ENCODE measurements at regions not wholly inside any gene's neighbourhood (a gene's known extent, or its start where the extent isn't known, plus 50 kb on each side); places are given as distances from the start of the nearest gene placed in this dataset.
"Not testable (repeated sequence)": the region's sequence is repeated elsewhere in the genome, so short reads cannot be mapped to it uniquely, and the experiment has no call there.

DNA sequence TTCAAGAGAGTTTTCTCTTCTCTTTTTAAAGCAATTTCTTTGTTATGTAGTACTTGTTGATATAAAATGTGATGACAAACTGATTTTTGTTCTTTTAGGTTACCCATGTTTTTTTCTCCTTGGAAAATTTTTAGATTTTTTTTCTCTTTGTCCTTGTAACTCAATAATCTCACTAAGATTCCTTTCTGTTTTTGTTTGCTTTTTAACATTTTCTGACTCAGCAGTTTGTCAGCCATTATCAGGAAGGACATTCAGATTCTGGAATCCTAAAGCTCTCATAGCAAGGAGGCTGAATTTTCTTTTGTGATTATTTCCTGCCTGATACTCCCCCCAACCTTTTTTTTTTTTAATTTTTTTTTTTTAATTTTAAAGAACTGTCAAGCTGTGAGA lies 75.2 kb upstream of the CITED2 start:
- DNase-seq (ENCODE audit: low read depth), result no peak
- no peak for TF ChIP-seq CTCF (IDR thresholded peaks at IDR 0.05; ENCODE audit: control insufficient read depth, extremely low read depth, insufficient read depth)
- no peak overlapping the region for H3K4me3 ChIP-seq (ENCODE audit: low read depth, low read length)

DNA sequence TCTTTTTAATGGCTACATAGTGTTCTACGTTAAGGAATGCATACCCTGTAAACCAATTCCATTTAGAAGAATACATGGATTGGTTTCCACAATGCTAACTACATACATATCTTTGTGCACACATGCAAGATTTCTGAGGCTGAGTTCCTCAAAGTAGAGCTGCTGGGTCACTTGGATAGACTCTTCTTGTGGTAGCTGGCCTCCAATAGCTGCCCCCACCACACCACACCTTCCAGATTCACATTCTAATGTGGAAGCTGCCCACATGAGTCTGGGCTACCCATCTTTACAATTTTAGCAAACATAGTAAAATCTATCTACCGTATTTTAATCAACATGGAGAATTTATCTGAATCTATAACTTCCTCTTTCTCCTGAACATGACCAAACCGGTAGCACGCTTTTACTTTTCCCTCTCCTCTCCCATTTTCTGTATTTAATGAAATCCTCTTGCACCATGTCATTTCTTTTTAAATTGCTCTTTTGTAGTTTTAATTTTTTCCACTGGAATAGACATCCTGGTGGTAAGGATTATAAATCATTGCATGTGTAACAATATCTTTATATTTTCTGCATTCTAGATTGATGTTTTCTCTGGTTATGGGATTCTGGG lies 74.7 kb upstream of the CITED2 start:
- TF ChIP-seq CTCF (IDR thresholded peaks at IDR 0.05; ENCODE audit: control insufficient read depth, extremely low read depth, insufficient read depth), result no peak
- DNase-seq (ENCODE audit: low read depth), result no peak
- H3K4me3 ChIP-seq (ENCODE audit: low read depth, low read length), result no peak overlapping the region

DNA sequence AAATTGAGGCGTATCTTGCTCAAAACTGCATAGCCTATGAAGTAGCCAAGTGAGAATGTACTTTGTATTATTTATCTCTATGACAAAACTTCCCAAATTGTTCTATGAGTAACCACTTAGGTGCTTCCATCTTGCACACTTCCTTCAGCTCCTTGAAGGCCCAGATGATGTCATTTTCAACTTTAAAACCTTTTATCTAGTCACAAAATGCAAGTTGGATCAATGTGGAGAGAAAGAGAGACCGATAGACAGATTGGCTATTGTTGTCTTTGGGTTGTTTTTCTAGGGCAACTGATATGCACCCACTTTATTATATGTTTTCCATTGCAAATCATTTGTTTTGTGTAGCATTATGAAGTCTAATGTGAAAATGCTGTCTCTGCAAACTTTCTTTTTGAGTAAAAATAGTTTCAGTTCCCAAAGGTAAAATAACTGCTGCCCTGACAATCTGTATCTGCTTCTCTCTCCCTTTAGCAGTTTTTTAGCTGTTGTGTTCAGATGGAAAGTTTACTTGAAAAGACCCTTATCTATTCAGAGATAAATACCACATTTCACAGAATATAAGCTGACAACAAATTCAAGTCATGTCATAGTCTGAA lies 73.7 kb upstream of the CITED2 start:
- H3K4me3 ChIP-seq (ENCODE audit: low read depth, low read length), result no peak overlapping the region
- TF ChIP-seq CTCF (IDR thresholded peaks at IDR 0.05; ENCODE audit: control insufficient read depth, extremely low read depth, insufficient read depth), result no peak
- no peak for DNase-seq (ENCODE audit: low read depth)

DNA sequence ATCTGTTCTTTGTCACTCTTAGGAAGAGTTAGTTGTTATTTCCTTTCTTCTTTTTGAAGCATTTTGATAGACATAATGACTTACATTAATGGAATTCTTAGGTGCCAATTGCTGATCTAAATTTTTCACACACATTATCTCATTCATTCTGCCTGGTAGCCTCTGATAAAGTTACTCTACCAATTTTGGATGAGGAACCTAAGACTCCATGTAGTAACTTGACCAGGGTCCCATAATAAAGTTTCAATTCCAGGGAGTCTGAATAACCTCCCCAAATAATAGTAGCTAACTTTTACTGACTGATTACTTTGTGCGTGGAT lies 73.2 kb upstream of the CITED2 start:
- no peak for DNase-seq (ENCODE audit: low read depth)
- no peak overlapping the region for H3K4me3 ChIP-seq (ENCODE audit: low read depth, low read length)
- no peak for TF ChIP-seq CTCF (IDR thresholded peaks at IDR 0.05; ENCODE audit: control insufficient read depth, extremely low read depth, insufficient read depth)

GRCh38 chr6:139446768-139447655 lies 72.6 kb upstream of the CITED2 start:
- no peak overlapping the region for H3K4me3 ChIP-seq (ENCODE audit: low read depth, low read length)
- DNase-seq (ENCODE audit: low read depth), result no peak
- no peak for TF ChIP-seq CTCF (IDR thresholded peaks at IDR 0.05; ENCODE audit: control insufficient read depth, extremely low read depth, insufficient read depth)

DNA sequence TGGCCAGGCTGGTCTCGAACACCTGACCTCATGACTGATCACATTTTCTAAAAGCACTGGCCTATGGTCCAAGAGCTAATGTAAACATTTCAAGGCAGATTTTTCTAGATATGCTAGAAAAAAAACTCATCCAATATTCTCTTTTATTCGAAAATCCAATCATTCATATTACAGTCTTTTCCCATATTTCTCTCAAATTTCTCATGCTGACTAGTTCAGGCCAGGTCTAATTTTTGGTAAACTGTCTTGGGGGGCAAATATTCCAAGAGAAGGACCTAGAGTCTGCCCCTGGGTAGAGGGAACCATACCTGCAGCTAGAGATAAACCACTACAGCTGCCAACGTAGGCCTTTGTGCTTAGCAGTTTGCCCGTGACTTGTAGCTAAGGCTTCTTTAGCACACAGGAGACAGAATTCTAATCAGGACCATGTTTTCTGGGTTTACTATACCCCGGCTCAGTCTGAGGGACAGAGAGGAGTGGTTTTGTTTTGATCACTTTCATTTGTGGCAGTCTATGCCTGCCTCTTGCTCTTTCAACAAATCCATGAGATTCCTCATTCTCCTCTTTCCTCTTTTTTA lies 71.8 kb upstream of the CITED2 start:
- H3K4me3 ChIP-seq (ENCODE audit: low read depth, low read length), result no peak overlapping the region
- DNase-seq (ENCODE audit: low read depth), result no peak
- TF ChIP-seq CTCF (IDR thresholded peaks at IDR 0.05; ENCODE audit: control insufficient read depth, extremely low read depth, insufficient read depth), result no peak

GRCh38 chr6:139444273-139444787 lies 69.9 kb upstream of the CITED2 start:
- DNase-seq (ENCODE audit: low read depth); H3K4me3 ChIP-seq (ENCODE audit: low read depth, low read length): not testable (repeated sequence)
